HCT116 (cell line): ENCODE measurements at regions not wholly inside any gene's neighbourhood (a gene's known extent, or its start where the extent isn't known, plus 50 kb on each side); places are given as distances from the start of the nearest gene placed in this dataset.

Source experiments
- ATAC-seq: fragments of 200-7000 bp; cut with Tn5 transposase; 2 replicates; pipeline ENCODE4 v1.9.1; 2020; ENCODE audit warnings: mild to moderate bottlenecking, moderate library complexity
- BruUV-seq: library from RNA; stranded (reverse); fragments of 400-500 nt; replicated peaks from 2 replicates; lab custom pipeline; 2021; lab: Mats Ljungman, UMichigan
- CTCF ChIA-PET: fragments of 300-600 bp; sonication (Branson Sonifier 250); formaldehyde crosslinking; loops from one replicate; lab custom pipeline; 2021; ENCODE audit warnings: antibody characterized with exemption; lab: Charles Lee
- POLR2A ChIA-PET: fragments of 300-600, 350-600 bp; sonication (Branson Sonifier 250); formaldehyde crosslinking; loops from one replicate; lab custom pipeline; 2021; ENCODE audit warnings: antibody characterized with exemption; lab: Charles Lee
- RAD21 ChIA-PET, 2 experiments: fragments of 300-600 bp; sonication (Branson Sonifier 250); formaldehyde crosslinking; loops; one replicate each; lab custom pipeline; 2023; ENCODE audit warnings: low total read pairs in 2 of 2; ENCODE audit not compliant: uncharacterized antibody in 2 of 2, unreplicated experiment in 2 of 2, low non-redundant PET in 1 of 2; lab: Charles Lee
- DNase-seq: peaks from one replicate; pipeline ENCODE4 v3.0.0-alpha.2; 2010; ENCODE audit warnings: low read depth, low spot score
- H2AFZ ChIP-seq: fragments of 200-600 bp; shearing (Covaris generic), sonication (generic); 2 replicates; pipeline ENCODE4 v1.6.1; 2017; ENCODE audit warnings: low read depth, mixed run types, mixed read lengths, antibody characterized with exemption, low read length; ENCODE audit not compliant: poor library complexity, severe bottlenecking
- H3K27ac ChIP-seq: 2 replicates; pipeline ENCODE4 v1.5.1; 2012; ENCODE audit warnings: low read depth, low read length
- H3K27me3 ChIP-seq: fragments of 200-600 bp; sonication (generic); 2 replicates; pipeline ENCODE4 v1.6.1; 2016; ENCODE audit warnings: mixed run types, low read length, mixed read lengths; ENCODE audit not compliant: insufficient read depth
- H3K36me3 ChIP-seq, 2 experiments: fragments of 200-500 bp in 1 of 2; fragments of 200-600 bp in 1 of 2; sonication (Bioruptor generic) in 1 of 2; sonication (generic) in 1 of 2; 2 replicates each; pipeline versions ENCODE4 v1.5.1 to v1.6.1; 2014 to 2016; ENCODE audit warnings: low read length in 2 of 2, inconsistent platforms in 1 of 2, mixed read lengths in 1 of 2, mixed run types in 1 of 2; ENCODE audit not compliant: insufficient read depth in 2 of 2, control insufficient read depth in 1 of 2
- H3K4me1 ChIP-seq, 2 experiments: fragments of 200-600 bp in 1 of 2; sonication (generic) in 1 of 2; 2 replicates each; pipeline versions ENCODE4 v1.5.1 to v1.6.1; 2012 to 2017; ENCODE audit warnings: low read length in 2 of 2, inconsistent platforms in 1 of 2, mild to moderate bottlenecking in 1 of 2, mixed read lengths in 1 of 2, mixed run types in 1 of 2, moderate library complexity in 1 of 2; ENCODE audit not compliant: insufficient read depth in 2 of 2, control insufficient read depth in 1 of 2
- H3K4me2 ChIP-seq: fragments of 200-600 bp; sonication (generic); 2 replicates; pipeline ENCODE4 v1.6.1; 2017; ENCODE audit warnings: mixed run types, low read length, mixed read lengths
- H3K4me3 ChIP-seq, 2 experiments: fragments of 200-600 bp in 1 of 2; sonication (generic) in 1 of 2; replicated peaks in 1 of 2; 2 replicates each; pipeline ENCODE4 v1.5.1; 2011 to 2016; ENCODE audit warnings: low read length in 2 of 2, control low read depth in 1 of 2, low read depth in 1 of 2, mild to moderate bottlenecking in 1 of 2, mixed read lengths in 1 of 2, mixed run types in 1 of 2
- H3K79me2 ChIP-seq: fragments of 200-600 bp; sonication (generic); 2 replicates; pipeline ENCODE4 v1.6.1; 2017; ENCODE audit warnings: mild to moderate bottlenecking, mixed run types, low read length, moderate library complexity, mixed read lengths; ENCODE audit not compliant: insufficient read depth
- H3K9ac ChIP-seq: fragments of 200-600 bp; sonication (generic); 2 replicates; pipeline ENCODE4 v1.6.1; 2016; ENCODE audit warnings: low read length, mixed read lengths
- H3K9me2 ChIP-seq: fragments of 200-600 bp; sonication (generic), shearing (Covaris generic); 2 replicates; pipeline ENCODE4 v1.6.1; 2017; ENCODE audit warnings: mixed run types, mild to moderate bottlenecking, moderate library complexity; ENCODE audit not compliant: insufficient read depth
- H3K9me3 ChIP-seq, 2 experiments: fragments of 200-500 bp in 1 of 2; fragments of 200-600 bp in 1 of 2; sonication (Bioruptor generic) in 1 of 2; sonication (generic) in 1 of 2; 2 replicates each; pipeline ENCODE4 v1.6.1; 2014 to 2017; ENCODE audit warnings: low read length in 2 of 2, mixed read lengths in 2 of 2, inconsistent platforms in 1 of 2, low read depth in 1 of 2, mild to moderate bottlenecking in 1 of 2, mixed run types in 1 of 2, moderate library complexity in 1 of 2; ENCODE audit not compliant: control insufficient read depth in 1 of 2, insufficient read depth in 1 of 2
- H4K20me1 ChIP-seq: fragments of 200-600 bp; sonication (generic), shearing (Covaris generic); 2 replicates; pipeline ENCODE4 v1.6.1; 2017; ENCODE audit warnings: mixed run types, mild to moderate bottlenecking, moderate library complexity; ENCODE audit not compliant: insufficient read depth
- ATF3 ChIP-seq: IDR thresholded peaks from 2 replicates; pipeline ENCODE4 v1.6.1; 2012
- CBX3 ChIP-seq: IDR thresholded peaks from 2 replicates; pipeline ENCODE4 v1.6.1; 2012; ENCODE audit warnings: low read depth
- CEBPB ChIP-seq: IDR thresholded peaks from 2 replicates; pipeline ENCODE4 v1.6.1; 2012; ENCODE audit warnings: low read depth
- CTCF ChIP-seq, 3 experiments: fragments of 200-600 bp in 1 of 3; sonication (generic) in 1 of 3; IDR thresholded peaks in 2 of 3; conservative IDR thresholded peaks in 1 of 3; 2 replicates each; pipeline ENCODE4 v1.5.1; 2012 to 2017; ENCODE audit warnings: low read depth in 2 of 3, low read length in 2 of 3, antibody characterized with exemption in 1 of 3, borderline replicate concordance in 1 of 3, control low read depth in 1 of 3, mild to moderate bottlenecking in 1 of 3, mixed read lengths in 1 of 3, mixed run types in 1 of 3, moderate library complexity in 1 of 3; ENCODE audit not compliant: insufficient read depth in 1 of 3
- EZH2 ChIP-seq: fragments of 200-600 bp; sonication (generic); IDR thresholded peaks from 2 replicates; pipeline ENCODE4 v1.6.1; 2017; ENCODE audit warnings: antibody characterized with exemption, mixed run types
- EZH2phosphoT487 ChIP-seq: fragments of 200-600 bp; IDR thresholded peaks from 2 replicates; pipeline ENCODE4 v1.6.1; 2018; ENCODE audit warnings: antibody characterized with exemption, borderline replicate concordance
- JUND ChIP-seq: IDR thresholded peaks from 2 replicates; pipeline ENCODE4 v1.6.1; 2012
- RAD21 ChIP-seq: IDR thresholded peaks from 2 replicates; pipeline ENCODE4 v1.6.1; 2012; ENCODE audit warnings: low read depth, mild to moderate bottlenecking
- REST ChIP-seq: IDR thresholded peaks from 2 replicates; pipeline ENCODE4 v1.6.1; 2012; ENCODE audit warnings: low read depth
- TCF7L2 ChIP-seq: IDR thresholded peaks from 2 replicates; pipeline ENCODE4 v1.7.0; 2011; ENCODE audit warnings: borderline replicate concordance, inconsistent platforms; ENCODE audit not compliant: insufficient read depth, insufficient read length; ENCODE audit errors: extremely low read depth
- YY1 ChIP-seq: IDR thresholded peaks from 2 replicates; pipeline ENCODE4 v1.6.1; 2011; ENCODE audit warnings: low read length, low read depth, moderate library complexity, mild to moderate bottlenecking; ENCODE audit not compliant: insufficient replicate concordance; ENCODE audit errors: extremely low read depth
- ZBTB33 ChIP-seq: IDR thresholded peaks from 2 replicates; pipeline ENCODE4 v1.6.1; 2011; ENCODE audit warnings: mild to moderate bottlenecking, low read length, moderate library complexity; ENCODE audit not compliant: insufficient replicate concordance; ENCODE audit errors: extremely low read depth
- ZNF274 ChIP-seq: fragments of 200-500 bp; sonication (Bioruptor generic); IDR thresholded peaks from 2 replicates; pipeline ENCODE4 v1.6.1; 2014; ENCODE audit warnings: mild to moderate bottlenecking, low read depth, low read length, inconsistent platforms
- intact Hi-C: fragments of 100-400 bp; cut with micrococcal nuclease; formaldehyde crosslinking; loops from 2 replicates; pipeline ENCODE4 v1.10.0; 2022

- RAD21 ChIA-PET: no interaction called here
- no peaks in the 10 kb centered on the region for H3K36me3 ChIP-seq
- H3K9me2 ChIP-seq: no peaks in the 10 kb centered on the region
- POLR2A ChIA-PET: no interaction called here
- no peak overlapping the region for H3K4me3 ChIP-seq
- no peaks in the 10 kb centered on the region for H3K9me3 ChIP-seq
- CTCF ChIA-PET: interaction anchor here (1.5 kb wide), 1 partner anchor 21 kb away, joined by 4 read pairs; no protein-coding TSS in a partner anchor
- H3K4me2 ChIP-seq: no peak overlapping the region
- BruUV-seq: no TSS peak
- H3K4me1 ChIP-seq: no peaks in the 10 kb centered on the region
- no peaks in the 10 kb centered on the region for H3K27me3 ChIP-seq
- H3K27ac ChIP-seq: no peak overlapping the region
- H3K9ac ChIP-seq: no peak overlapping the region
- no peaks in the 10 kb centered on the region for H4K20me1 ChIP-seq
- no peaks in the 10 kb centered on the region for H3K79me2 ChIP-seq
- H2AFZ ChIP-seq: no peak overlapping the region
- no peak for TF ChIP-seq ZNF274
- no peak for TF ChIP-seq CEBPB
- no peak for TF ChIP-seq TCF7L2
- TF ChIP-seq CBX3: no peak
- TF ChIP-seq REST: no peak
- no peak for TF ChIP-seq ZBTB33
- no peak for TF ChIP-seq EZH2
- TF ChIP-seq RAD21: no peak
- no peak for TF ChIP-seq CTCF (IDR thresholded peaks at IDR 0.05 in 2 of 3, conservative IDR thresholded peaks at IDR 0.05 in 1 of 3; ENCODE audit: borderline replicate concordance in 1 of 3, insufficient read depth in 1 of 3, low read depth in 2 of 3, low read length in 2 of 3)
- TF ChIP-seq EZH2phosphoT487: no peak
- no peak for TF ChIP-seq YY1
- TF ChIP-seq ATF3: no peak
- TF ChIP-seq JUND: no peak
- ATAC-seq (no peak), DNase-seq (no peak)
- intact Hi-C loops: no loop called here
Observed at GRCh38 chr2:63678085-63678484, 89.3 kb downstream of the MDH1 start.
